IMR-90 (cell line): ENCODE measurements at regions not wholly inside any gene's neighbourhood (a gene's known extent, or its start where the extent isn't known, plus 50 kb on each side); places are given as distances from the start of the nearest gene placed in this dataset.

Experiments
- ATAC-seq: fragments of 200-7000 bp; cut with Tn5 transposase; 2 replicates; pipeline ENCODE4 v1.9.1; 2020; ENCODE audit warnings: low read depth, mild to moderate bottlenecking, moderate library complexity
- BruUV-seq: library from RNA; stranded (reverse); fragments of 400-500 nt; replicated peaks from 2 replicates; lab custom pipeline; 2021; lab: Mats Ljungman, UMichigan
- CTCF ChIA-PET: fragments of 300-600 bp; formaldehyde crosslinking; extraction: SDS; loops from one replicate; lab custom pipeline; 2021; ENCODE audit warnings: antibody characterized with exemption; lab: Yijun Ruan, JAX
- POLR2A ChIA-PET: fragments of 300-600 bp; sonication (Branson Sonifier 250); formaldehyde crosslinking; loops from one replicate; lab custom pipeline; 2022; ENCODE audit warnings: antibody characterized with exemption; ENCODE audit not compliant: unreplicated experiment; lab: Charles Lee
- DNase-seq: peaks from one replicate; pipeline ENCODE4 v3.0.0; 2013
- H2AFZ ChIP-seq: replicated peaks from 2 replicates; pipeline ENCODE3; 2013; ENCODE audit warnings: low read length, mild to moderate bottlenecking; ENCODE audit not compliant: poor library complexity
- H2AK5ac ChIP-seq: 2 replicates; pipeline ENCODE4 v1.6.1; 2013; ENCODE audit warnings: low read depth, low read length, inconsistent platforms
- H2AK9ac ChIP-seq: replicated peaks from 2 replicates; pipeline ENCODE3; 2013; ENCODE audit warnings: mild to moderate bottlenecking, low read depth, low read length, moderate library complexity; ENCODE audit not compliant: poor library complexity
- H2BK120ac ChIP-seq: 2 replicates; pipeline ENCODE4 v1.6.1; 2013; ENCODE audit warnings: low read depth, low read length, inconsistent platforms
- H2BK15ac ChIP-seq: 3 replicates; pipeline ENCODE4 v1.6.1; 2013; ENCODE audit warnings: low read depth, low read length, inconsistent platforms
- H2BK20ac ChIP-seq: 2 replicates; pipeline ENCODE4 v1.6.1; 2013; ENCODE audit warnings: low read depth, mild to moderate bottlenecking, inconsistent platforms, low read length, moderate library complexity
- H2BK5ac ChIP-seq: 2 replicates; pipeline ENCODE4 v1.6.1; 2013; ENCODE audit warnings: mild to moderate bottlenecking, low read depth, low read length, inconsistent platforms; ENCODE audit not compliant: poor library complexity, severe bottlenecking
- H3K14ac ChIP-seq: replicated peaks from 2 replicates; pipeline ENCODE4 v1.6.1; 2013; ENCODE audit warnings: low read depth, low read length, inconsistent platforms
- H3K18ac ChIP-seq: 2 replicates; pipeline ENCODE4 v1.6.1; 2013; ENCODE audit warnings: low read depth, low read length, control low read depth
- H3K23ac ChIP-seq: 2 replicates; pipeline ENCODE4 v1.6.1; 2013; ENCODE audit warnings: low read depth, low read length, inconsistent platforms
- H3K27ac ChIP-seq: 2 replicates; pipeline ENCODE4 v1.5.1; 2013; ENCODE audit warnings: mild to moderate bottlenecking, control low read depth, low read length; ENCODE audit not compliant: insufficient read depth
- H3K27me3 ChIP-seq: 2 replicates; pipeline ENCODE4 v1.6.1; 2013; ENCODE audit warnings: low read length; ENCODE audit not compliant: control insufficient read depth, insufficient read depth
- H3K36me3 ChIP-seq: 2 replicates; pipeline ENCODE4 v1.6.1; 2013; ENCODE audit warnings: low read length, mixed read lengths; ENCODE audit not compliant: control insufficient read depth, insufficient read depth
- H3K4ac ChIP-seq: 2 replicates; pipeline ENCODE4 v1.6.1; 2013; ENCODE audit warnings: low read depth, low read length, inconsistent platforms
- H3K4me1 ChIP-seq: 2 replicates; pipeline ENCODE4 v1.6.1; 2013; ENCODE audit warnings: low read length, mixed read lengths; ENCODE audit not compliant: control insufficient read depth, insufficient read depth
- H3K4me2 ChIP-seq: 2 replicates; pipeline ENCODE4 v1.6.1; 2013; ENCODE audit warnings: low read depth, mild to moderate bottlenecking, control low read depth, low read length, moderate library complexity
- H3K4me3 ChIP-seq: 2 replicates; pipeline ENCODE4 v1.5.1; 2013; ENCODE audit warnings: low read depth, mild to moderate bottlenecking, control low read depth, low read length, moderate library complexity; ENCODE audit not compliant: insufficient read depth
- H3K56ac ChIP-seq: 2 replicates; pipeline ENCODE4 v1.6.1; 2013; ENCODE audit warnings: low read length, inconsistent platforms; ENCODE audit not compliant: insufficient read depth; ENCODE audit errors: extremely low read depth
- H3K79me1 ChIP-seq, 2 experiments: 2 replicates each; pipeline ENCODE4 v1.6.1; 2013; ENCODE audit warnings: low read length in 2 of 2, inconsistent platforms in 1 of 2, low read depth in 1 of 2
- H3K9ac ChIP-seq: 2 replicates; pipeline ENCODE4 v1.6.1; 2013; ENCODE audit warnings: low read depth, low read length, control low read depth
- H3K9me1 ChIP-seq: 2 replicates; pipeline ENCODE4 v1.6.1; 2013; ENCODE audit warnings: low read length, inconsistent platforms; ENCODE audit not compliant: insufficient read depth
- H3K9me3 ChIP-seq: 2 replicates; pipeline ENCODE4 v1.6.1; 2013; ENCODE audit warnings: low read length; ENCODE audit not compliant: control insufficient read depth, insufficient read depth
- H4K20me1 ChIP-seq: 2 replicates; pipeline ENCODE4 v1.6.1; 2013; ENCODE audit warnings: low read length, inconsistent platforms; ENCODE audit not compliant: insufficient read depth
- H4K5ac ChIP-seq: 2 replicates; pipeline ENCODE4 v1.6.1; 2013; ENCODE audit warnings: mild to moderate bottlenecking, low read depth, low read length, control low read depth
- H4K8ac ChIP-seq, 2 experiments: 2 replicates each; pipeline ENCODE4 v1.6.1; 2013; ENCODE audit warnings: low read depth in 2 of 2, low read length in 2 of 2, control low read depth in 1 of 2, inconsistent platforms in 1 of 2
- H4K91ac ChIP-seq: 2 replicates; pipeline ENCODE4 v1.6.1; 2013; ENCODE audit warnings: low read depth, low read length, inconsistent platforms; ENCODE audit not compliant: insufficient read depth
- NFE2L2 ChIP-seq: fragments of 150-350 bp; IDR thresholded peaks from 2 replicates; pipeline ENCODE4 v1.6.1; 2016; ENCODE audit warnings: low read depth, mild to moderate bottlenecking, low read length
- WGBS, 2 experiments: methylation state at CpG; one replicate each; pipeline versions ENCODE4 v1.1.5 to v1.1.7; 2013; ENCODE audit warnings: missing lambda C conversion rate in 2 of 2; ENCODE audit not compliant: insufficient read length in 1 of 2; ENCODE audit errors: extremely low coverage in 2 of 2; 5-methylcytosine and 5-hydroxymethylcytosine counted together
- dilution Hi-C: fragments of 300-500 bp; cut with HindIII; formaldehyde crosslinking; loops from one replicate; pipeline ENCODE4 v1.14.3; 2018; ENCODE audit warnings: low sequenced_read_pairs; ENCODE audit not compliant: unreplicated experiment
- in situ Hi-C: fragments of 300-500 bp; cut with MboI; formaldehyde crosslinking; loops from 3 replicates; pipeline ENCODE4 v1.14.3; 2019; ENCODE audit warnings: low sequenced_read_pairs, inconsistent platforms, mixed read lengths
- intact Hi-C: fragments of 100-400 bp; cut with micrococcal nuclease; formaldehyde crosslinking; loops from 2 replicates; pipeline ENCODE4 v1.10.0; 2022

- BruUV-seq: no TSS peak
- Histone ChIP-seq H3K18ac (no peak overlapping the region), H3K4me3 (no peak overlapping the region), H3K14ac (no peak overlapping the region), H3K79me1 (no peaks in the 10 kb centered on the region), H2AFZ (no peak overlapping the region), H3K4ac (no peak overlapping the region), H3K4me2 (no peak overlapping the region), H3K9me3 (peaks cover 2% of the 10 kb centered on the region; the same call in 1 of the 2 replicates), H4K91ac (no peak overlapping the region), H3K9me1 (no peaks in the 10 kb centered on the region), H2BK5ac (no peak overlapping the region), H3K27me3 (no peaks in the 10 kb centered on the region), H4K8ac (no peak overlapping the region), H3K27ac (no peak overlapping the region), H3K56ac (no peak overlapping the region), H3K23ac (no peak overlapping the region), H3K4me1 (no peaks in the 10 kb centered on the region), H2BK20ac (no peak overlapping the region), H3K36me3 (no peaks in the 10 kb centered on the region), H2BK15ac (no peak overlapping the region), H4K5ac (no peak overlapping the region), H4K20me1 (no peaks in the 10 kb centered on the region), H2AK5ac (no peak overlapping the region), H2BK120ac (no peak overlapping the region), H2AK9ac (no peak overlapping the region), H3K9ac (no peak overlapping the region)
- intact Hi-C loops (no loop called here), dilution Hi-C loops (no loop called here), in situ Hi-C loops (no loop called here)
- TF ChIP-seq NFE2L2: no peak
- WGBS, 2 experiments: no CpG with 5 or more reads among the region's 2 CpGs
- ChIA-PET CTCF (interaction anchor here (1.0 kb wide), 1 partner anchor 17 kb away, joined by 3 read pairs; no protein-coding TSS in a partner anchor), POLR2A (no interaction called here)
- no peak for ATAC-seq
- DNase-seq: no peak
These were observed 182.9 kb downstream of the DICER1 start for GRCh38 chr14:94974422-94974821.
